Epithelial cell of proximal tubule (primary cell): ENCODE measurements at regions not wholly inside any gene's neighbourhood (a gene's known extent, or its start where the extent isn't known, plus 50 kb on each side); places are given as distances from the start of the nearest gene placed in this dataset.

ENCODE experiments used
- DNase-seq: peaks from one replicate; pipeline ENCODE4 v3.0.0-alpha.2; 2011; ENCODE audit warnings: low read depth
- H3K4me3 ChIP-seq: 2 replicates; pipeline ENCODE4 v1.5.1; 2011; ENCODE audit warnings: low read depth, mild to moderate bottlenecking, low read length
- TF ChIP-seq, protein P1 (sequence below): conservative IDR thresholded peaks from 2 replicates; pipeline ENCODE4 v1.5.1; 2012; ENCODE audit warnings: low read depth, mild to moderate bottlenecking, low read length

DNA sequence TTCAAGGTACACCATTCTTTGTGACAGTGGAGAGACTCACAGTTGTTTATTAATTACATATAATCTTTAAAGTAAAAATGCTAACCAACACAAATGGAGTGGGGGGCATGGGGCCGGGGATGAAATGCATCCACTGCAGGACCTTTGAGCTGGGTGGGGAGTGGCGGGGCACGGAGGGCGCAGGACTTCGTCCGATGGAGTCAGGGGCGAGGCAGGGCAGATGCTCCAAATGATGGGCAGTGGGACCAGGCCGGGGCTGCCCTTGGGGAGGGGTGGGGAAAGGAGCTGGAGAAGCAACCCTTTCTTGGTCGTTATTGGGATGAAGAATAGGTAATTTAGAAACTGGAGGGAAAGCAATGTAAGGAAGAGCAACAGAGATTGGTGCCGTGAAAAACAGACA lies 220.0 kb downstream of the TEX29 start:
- H3K4me3 ChIP-seq: no peak overlapping the region
- no peak for DNase-seq
- TF ChIP-seq, protein P1, sequence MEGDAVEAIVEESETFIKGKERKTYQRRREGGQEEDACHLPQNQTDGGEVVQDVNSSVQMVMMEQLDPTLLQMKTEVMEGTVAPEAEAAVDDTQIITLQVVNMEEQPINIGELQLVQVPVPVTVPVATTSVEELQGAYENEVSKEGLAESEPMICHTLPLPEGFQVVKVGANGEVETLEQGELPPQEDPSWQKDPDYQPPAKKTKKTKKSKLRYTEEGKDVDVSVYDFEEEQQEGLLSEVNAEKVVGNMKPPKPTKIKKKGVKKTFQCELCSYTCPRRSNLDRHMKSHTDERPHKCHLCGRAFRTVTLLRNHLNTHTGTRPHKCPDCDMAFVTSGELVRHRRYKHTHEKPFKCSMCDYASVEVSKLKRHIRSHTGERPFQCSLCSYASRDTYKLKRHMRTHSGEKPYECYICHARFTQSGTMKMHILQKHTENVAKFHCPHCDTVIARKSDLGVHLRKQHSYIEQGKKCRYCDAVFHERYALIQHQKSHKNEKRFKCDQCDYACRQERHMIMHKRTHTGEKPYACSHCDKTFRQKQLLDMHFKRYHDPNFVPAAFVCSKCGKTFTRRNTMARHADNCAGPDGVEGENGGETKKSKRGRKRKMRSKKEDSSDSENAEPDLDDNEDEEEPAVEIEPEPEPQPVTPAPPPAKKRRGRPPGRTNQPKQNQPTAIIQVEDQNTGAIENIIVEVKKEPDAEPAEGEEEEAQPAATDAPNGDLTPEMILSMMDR: no peak

DNA sequence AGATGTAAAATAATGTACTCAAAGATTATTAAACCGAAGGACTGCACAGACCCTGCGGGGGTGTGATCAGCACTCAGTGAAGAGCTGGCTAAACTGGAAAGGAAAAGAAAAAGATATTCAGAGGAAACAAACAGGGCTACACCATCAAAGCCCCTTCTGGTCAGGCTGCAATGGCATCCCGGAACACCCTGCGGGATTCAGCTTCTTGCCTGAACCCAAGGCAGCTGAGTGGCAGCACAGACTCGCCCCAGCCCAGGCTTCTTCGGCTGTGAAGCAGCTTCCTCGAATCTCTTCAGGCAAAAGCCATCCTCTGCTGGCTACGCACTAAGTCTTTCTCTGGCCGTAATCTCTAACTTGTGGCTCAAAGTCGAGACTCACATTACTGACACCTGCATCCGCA lies 220.9 kb downstream of the TEX29 start:
- TF ChIP-seq, protein P1: no peak
- H3K4me3 ChIP-seq: no peak overlapping the region
- no peak for DNase-seq

GRCh38 chr13:111541752-111542529 lies 221.5 kb downstream of the TEX29 start:
- no peak for DNase-seq
- TF ChIP-seq, protein P1: no peak

DNA sequence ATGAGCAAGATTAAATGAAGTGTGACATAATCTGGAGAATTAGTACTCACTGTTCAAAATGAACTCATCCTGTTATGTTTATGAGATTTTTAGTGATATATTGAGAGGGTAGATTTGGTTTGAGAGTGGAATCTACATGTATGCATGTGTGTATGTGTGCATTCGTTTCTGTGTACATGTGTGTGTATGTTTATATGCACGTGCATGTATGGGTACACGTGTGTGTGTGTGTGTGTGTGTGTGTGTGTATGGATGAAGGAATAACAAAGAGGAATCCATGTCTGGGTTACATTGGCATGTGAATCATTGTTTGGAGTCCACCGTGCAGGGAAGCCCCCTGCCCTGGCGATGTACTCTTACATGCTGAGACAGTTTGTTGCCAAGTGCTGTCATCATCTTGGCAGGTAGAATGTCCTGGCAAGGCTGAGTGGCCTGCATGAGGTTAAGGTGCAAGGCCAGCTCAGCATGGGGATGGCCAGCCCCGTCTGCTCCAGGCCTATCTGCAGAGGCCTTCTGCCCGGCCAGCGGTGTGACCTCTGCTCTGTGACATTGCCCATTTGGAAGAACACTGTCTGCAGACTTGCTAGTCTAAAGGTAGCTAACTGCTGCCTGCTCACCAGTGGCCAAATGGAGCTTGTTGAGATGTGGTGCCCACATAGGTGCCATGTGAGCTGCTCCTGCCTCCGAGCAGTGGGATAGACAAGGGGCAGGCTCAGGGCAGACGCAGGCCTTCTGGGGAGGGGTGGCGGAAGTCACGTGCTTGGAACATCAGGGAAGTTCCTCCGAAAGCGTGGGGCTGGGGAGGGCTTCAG lies 222.3 kb downstream of the TEX29 start:
- no peak overlapping the region for H3K4me3 ChIP-seq
- TF ChIP-seq, protein P1: no peak
- DNase-seq: no peak

More at GRCh38 chr13:111541752-111542529, 221.5 kb downstream of the TEX29 start:
- no peak overlapping the region for H3K4me3 ChIP-seq

- H3K4me3 ChIP-seq: no peak overlapping the region
These were observed 226.7 kb downstream of the TEX29 start for GRCh38 chr13:111546921-111547675.

GRCh38 chr13:111547726-111548273 lies 227.4 kb downstream of the TEX29 start:
- DNase-seq: no peak
- H3K4me3 ChIP-seq: no peak overlapping the region
- TF ChIP-seq, protein P1: no peak

More at GRCh38 chr13:111546921-111547675, 226.7 kb downstream of the TEX29 start:
- TF ChIP-seq, protein P1: no peak
- no peak for DNase-seq
